Adrenal gland (tissue), 5 donors: ENCODE measurements at regions not wholly inside any gene's neighbourhood (a gene's known extent, or its start where the extent isn't known, plus 50 kb on each side); places are given as distances from the start of the nearest gene placed in this dataset.

Source experiments
- CTCF ChIP-seq, 6 experiments: fragments of 450-650 bp in 4 of 6; fragments of 200-600 bp in 2 of 6; sonication (generic) in 1 of 6; IDR thresholded peaks; 1 replicate in 5 of 6; 2 replicates in 1 of 6; pipeline versions ENCODE4 v1.5.1 to v1.8.0; 2016 to 2021; ENCODE audit warnings: antibody characterized with exemption in 6 of 6, mild to moderate bottlenecking in 2 of 6, moderate library complexity in 1 of 6
- POLR2A ChIP-seq, 2 donors: fragments of 450-650 bp; IDR thresholded peaks; one replicate each; pipeline ENCODE4 v1.6.1; 2017; ENCODE audit warnings: antibody characterized with exemption in 2 of 2, mild to moderate bottlenecking in 2 of 2, moderate library complexity in 1 of 2
- donor health status: DM: no; HTN: no; CAD: no.

DNA sequence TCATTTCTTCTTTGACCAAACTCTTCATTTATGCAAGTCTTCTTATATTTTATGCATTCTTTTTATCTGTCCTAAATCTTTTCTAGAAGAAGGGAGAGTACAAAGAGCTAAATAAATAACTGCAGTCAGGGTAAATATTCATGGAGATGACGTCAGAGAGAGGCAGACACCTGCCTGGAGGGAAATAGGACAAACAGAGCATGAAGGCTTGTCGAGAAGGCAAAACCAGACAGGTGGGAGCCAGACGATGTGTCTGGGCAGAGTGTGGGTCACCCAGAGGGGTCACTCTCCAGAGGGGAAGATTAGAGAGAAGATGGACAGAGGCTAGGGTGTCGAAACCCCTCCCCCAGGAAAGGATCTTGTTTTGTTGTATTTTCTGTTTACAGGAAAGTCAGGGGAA, 78.3 kb upstream of the RPL38 start:
- TF ChIP-seq CTCF (IDR thresholded peaks at IDR 0.05) (no peak), POLR2A (IDR thresholded peaks at IDR 0.05) (no peak)
